Activated naive CD8-positive, alpha-beta T cell treated with anti-CD3 and anti-CD28 coated beads for 36 hours (primary cell): ENCODE measurements at regions not wholly inside any gene's neighbourhood (a gene's known extent, or its start where the extent isn't known, plus 50 kb on each side); places are given as distances from the start of the nearest gene placed in this dataset.

Source experiments
- DNase-seq: peaks from one replicate; pipeline ENCODE4 v3.0.0; 2021
- H3K27ac Mint-ChIP-seq: one replicate; pipeline ENCODE4 v1.8.0; 2022; ENCODE audit warnings: mild to moderate bottlenecking, moderate library complexity, mixed read lengths
- H3K27me3 Mint-ChIP-seq: one replicate; pipeline ENCODE4 v1.8.0; 2022; ENCODE audit warnings: mild to moderate bottlenecking, mixed read lengths
- H3K36me3 Mint-ChIP-seq: one replicate; pipeline ENCODE4 v1.8.0; 2021; ENCODE audit warnings: mild to moderate bottlenecking, mixed read lengths
- H3K4me1 Mint-ChIP-seq: one replicate; pipeline ENCODE4 v1.8.0; 2021; ENCODE audit warnings: mixed read lengths
- H3K4me3 Mint-ChIP-seq: one replicate; pipeline ENCODE4 v1.8.0; 2022; ENCODE audit warnings: mild to moderate bottlenecking, moderate library complexity, mixed read lengths
- H3K9me3 Mint-ChIP-seq: one replicate; pipeline ENCODE4 v1.8.0; 2022; ENCODE audit warnings: mixed read lengths

GRCh38 chr2:217011576-217011975, 151.7 kb upstream of the TNP1 start:
- no peak for DNase-seq
- H3K27ac Mint-ChIP-seq = no peak overlapping the region
- H3K4me3 Mint-ChIP-seq = no peak overlapping the region

GRCh38 chr2:217010173-217010572, 150.3 kb upstream of the TNP1 start:
- H3K9me3 Mint-ChIP-seq = no peaks in the 10 kb centered on the region
- H3K4me1 Mint-ChIP-seq = peaks cover 2% of the 10 kb centered on the region
- no peaks in the 10 kb centered on the region for H3K36me3 Mint-ChIP-seq
- H3K27ac Mint-ChIP-seq = no peak overlapping the region
- H3K27me3 Mint-ChIP-seq = peaks cover 28% of the 10 kb centered on the region
- no peak overlapping the region for H3K4me3 Mint-ChIP-seq
- DNase-seq = no peak

More at GRCh38 chr2:217011576-217011975, 151.7 kb upstream of the TNP1 start:
- Mint-ChIP-seq H3K9me3 (no peaks in the 10 kb centered on the region), H3K4me1 (peaks cover 2% of the 10 kb centered on the region), H3K36me3 (no peaks in the 10 kb centered on the region), H3K27me3 (peaks cover 27% of the 10 kb centered on the region)

DNA sequence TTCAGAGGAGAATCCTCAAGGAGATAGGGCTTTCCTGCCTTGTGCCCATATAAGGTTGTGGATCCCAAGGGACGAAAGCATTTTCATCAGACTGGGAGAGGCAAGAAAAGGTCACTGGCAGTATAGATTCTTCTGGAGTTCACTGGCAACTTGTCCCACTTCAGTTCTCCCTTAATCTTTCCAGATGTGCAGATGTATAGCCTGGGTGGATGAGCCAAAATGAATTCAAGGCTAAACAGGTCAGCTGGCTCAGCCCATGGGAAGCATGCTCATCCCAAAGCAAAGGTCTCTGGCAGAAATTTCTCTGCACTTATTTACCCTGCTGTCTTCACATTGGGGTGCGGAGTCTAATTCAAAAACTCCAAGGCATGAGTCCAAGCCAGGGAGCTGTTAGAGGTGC, 148.9 kb upstream of the TNP1 start:
- Mint-ChIP-seq H3K4me3 (no peak overlapping the region), H3K4me1 (no peaks in the 10 kb centered on the region)

GRCh38 chr2:217006217-217006616, 146.4 kb upstream of the TNP1 start:
- H3K27me3 Mint-ChIP-seq = peaks cover 10% of the 10 kb centered on the region
- H3K36me3 Mint-ChIP-seq = no peaks in the 10 kb centered on the region
- H3K9me3 Mint-ChIP-seq = peaks cover 2% of the 10 kb centered on the region
- no peaks in the 10 kb centered on the region for H3K4me1 Mint-ChIP-seq
- H3K4me3 Mint-ChIP-seq = no peak overlapping the region
- H3K27ac Mint-ChIP-seq = no peak overlapping the region
- DNase-seq = no peak

More for the DNA sequence above, 148.9 kb upstream of the TNP1 start:
- no peak for DNase-seq
- no peak overlapping the region for H3K27ac Mint-ChIP-seq
- H3K36me3 Mint-ChIP-seq = no peaks in the 10 kb centered on the region
- H3K9me3 Mint-ChIP-seq = peaks cover 2% of the 10 kb centered on the region
- peaks cover 18% of the 10 kb centered on the region for H3K27me3 Mint-ChIP-seq

DNA sequence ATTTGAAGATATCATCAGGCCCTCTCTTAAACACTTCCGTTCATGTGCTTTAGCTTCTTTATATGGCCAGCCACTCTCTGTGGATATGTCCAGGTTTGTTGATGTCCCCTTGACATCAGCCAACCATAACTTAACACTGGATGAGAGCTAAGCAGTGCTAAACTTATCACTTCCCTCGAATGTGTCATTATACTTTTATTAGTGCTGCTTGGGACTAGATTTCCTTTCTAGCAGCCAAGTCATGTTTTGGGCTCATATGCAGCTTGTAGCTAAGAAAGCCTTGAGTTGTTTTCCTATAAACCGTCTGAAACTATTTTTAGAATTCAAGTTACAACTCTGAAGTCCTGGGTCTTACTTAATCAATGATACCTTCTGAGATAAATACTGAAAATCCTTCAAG, 144.8 kb upstream of the TNP1 start:
- no peaks in the 10 kb centered on the region for H3K4me1 Mint-ChIP-seq
- DNase-seq = no peak
- H3K4me3 Mint-ChIP-seq = no peak overlapping the region
- H3K27me3 Mint-ChIP-seq = peaks cover 10% of the 10 kb centered on the region
- no peaks in the 10 kb centered on the region for H3K36me3 Mint-ChIP-seq
- H3K9me3 Mint-ChIP-seq = peaks cover 2% of the 10 kb centered on the region
- no peak overlapping the region for H3K27ac Mint-ChIP-seq

- no peak for DNase-seq
- Mint-ChIP-seq H3K4me1 (no peaks in the 10 kb centered on the region), H3K36me3 (no peaks in the 10 kb centered on the region), H3K27ac (no peak overlapping the region), H3K9me3 (peaks cover 2% of the 10 kb centered on the region), H3K27me3 (peaks cover 10% of the 10 kb centered on the region), H3K4me3 (no peak overlapping the region)
These were observed 141.9 kb upstream of the TNP1 start for GRCh38 chr2:217001740-217002139.

DNA sequence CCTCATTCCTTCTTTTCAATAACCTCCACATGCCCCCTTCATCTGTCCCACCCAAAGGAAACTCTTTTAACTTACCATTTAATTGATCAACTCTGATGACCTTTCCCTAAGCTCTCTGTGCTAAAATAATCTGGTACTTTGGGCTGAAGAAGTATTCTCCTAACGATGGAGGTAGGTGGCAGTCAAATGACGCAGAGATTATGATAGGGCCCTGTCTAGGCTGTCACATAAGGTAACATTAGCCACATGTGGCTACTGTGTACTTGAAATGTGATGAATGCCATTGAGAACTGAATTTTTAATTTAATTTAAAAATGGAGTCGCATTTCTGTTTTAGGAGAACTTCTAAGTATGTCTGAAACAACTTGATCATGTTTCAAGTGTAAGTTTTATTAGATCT, 140.5 kb upstream of the TNP1 start:
- Mint-ChIP-seq H3K27ac (no peak overlapping the region), H3K27me3 (peaks cover 8% of the 10 kb centered on the region), H3K9me3 (peaks cover 2% of the 10 kb centered on the region), H3K4me3 (no peak overlapping the region), H3K4me1 (no peaks in the 10 kb centered on the region), H3K36me3 (no peaks in the 10 kb centered on the region)
- no peak for DNase-seq

GRCh38 chr2:216996279-216996845, 136.5 kb upstream of the TNP1 start:
- Mint-ChIP-seq H3K27me3 (peaks cover 11% of the 10 kb centered on the region), H3K4me3 (no peak overlapping the region), H3K36me3 (no peaks in the 10 kb centered on the region), H3K4me1 (no peaks in the 10 kb centered on the region), H3K27ac (no peak overlapping the region), H3K9me3 (no peaks in the 10 kb centered on the region)
- DNase-seq = no peak

GRCh38 chr2:216994353-216994854, 134.5 kb upstream of the TNP1 start:
- no peaks in the 10 kb centered on the region for H3K9me3 Mint-ChIP-seq
- DNase-seq = no peak
- H3K4me3 Mint-ChIP-seq = no peak overlapping the region
- H3K27me3 Mint-ChIP-seq = peaks cover 17% of the 10 kb centered on the region
- H3K27ac Mint-ChIP-seq = no peak overlapping the region
- H3K36me3 Mint-ChIP-seq = no peaks in the 10 kb centered on the region
- no peaks in the 10 kb centered on the region for H3K4me1 Mint-ChIP-seq

- no peak overlapping the region for H3K27ac Mint-ChIP-seq
- no peak overlapping the region for H3K4me3 Mint-ChIP-seq
- no peaks in the 10 kb centered on the region for H3K36me3 Mint-ChIP-seq
- H3K4me1 Mint-ChIP-seq = no peaks in the 10 kb centered on the region
- no peaks in the 10 kb centered on the region for H3K9me3 Mint-ChIP-seq
- no peak for DNase-seq
- peaks cover 14% of the 10 kb centered on the region for H3K27me3 Mint-ChIP-seq
These were observed 132.3 kb upstream of the TNP1 start for GRCh38 chr2:216992056-216992675.

- no peak overlapping the region for H3K4me3 Mint-ChIP-seq
- H3K27me3 Mint-ChIP-seq = peaks cover 14% of the 10 kb centered on the region
- H3K9me3 Mint-ChIP-seq = no peaks in the 10 kb centered on the region
- no peak overlapping the region for H3K27ac Mint-ChIP-seq
- no peak for DNase-seq
- H3K4me1 Mint-ChIP-seq = no peaks in the 10 kb centered on the region
- H3K36me3 Mint-ChIP-seq = no peaks in the 10 kb centered on the region
These were observed 131.7 kb upstream of the TNP1 start for GRCh38 chr2:216991563-216991962.

DNA sequence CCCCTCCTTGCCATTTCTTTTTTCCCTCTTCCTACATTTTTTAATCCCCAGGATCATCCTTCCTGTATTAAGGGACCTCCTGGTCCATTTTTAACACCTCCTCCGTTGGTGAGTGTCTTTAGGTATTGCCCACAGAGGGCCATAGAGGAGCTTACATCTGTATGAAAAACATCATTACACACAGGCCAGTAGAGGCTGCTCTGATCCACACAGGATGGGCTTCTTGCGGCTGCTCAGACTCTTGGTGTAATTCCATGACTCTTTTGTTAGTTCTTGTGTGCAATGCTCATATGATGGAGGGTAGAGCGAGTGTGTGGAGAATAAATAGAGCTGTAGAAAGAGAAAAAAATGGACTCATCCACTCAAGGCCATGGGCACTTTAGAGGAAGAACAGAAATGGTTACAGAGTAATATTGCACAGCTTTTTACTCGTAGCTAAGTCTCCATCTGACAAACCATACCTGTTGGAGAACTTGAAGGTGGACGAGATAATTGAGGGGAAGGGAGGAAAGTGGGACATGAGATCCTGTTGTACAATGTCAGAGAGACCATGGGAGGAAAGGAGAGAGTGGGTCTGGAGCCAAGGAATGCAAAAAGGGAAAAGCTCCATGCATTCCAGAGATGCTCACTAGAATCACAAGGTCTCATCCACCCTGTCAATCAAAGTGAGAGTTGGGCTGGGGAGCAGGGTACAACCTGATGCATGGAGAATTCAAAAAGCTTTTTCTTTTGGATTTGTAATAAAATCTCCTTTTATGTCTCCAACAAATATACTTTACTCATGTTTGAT, 129.7 kb upstream of the TNP1 start:
- H3K36me3 Mint-ChIP-seq = no peaks in the 10 kb centered on the region
- H3K27ac Mint-ChIP-seq = no peak overlapping the region
- no peak for DNase-seq
- peaks cover 10% of the 10 kb centered on the region for H3K27me3 Mint-ChIP-seq
- H3K4me1 Mint-ChIP-seq = no peaks in the 10 kb centered on the region
- no peaks in the 10 kb centered on the region for H3K9me3 Mint-ChIP-seq
- no peak overlapping the region for H3K4me3 Mint-ChIP-seq

DNA sequence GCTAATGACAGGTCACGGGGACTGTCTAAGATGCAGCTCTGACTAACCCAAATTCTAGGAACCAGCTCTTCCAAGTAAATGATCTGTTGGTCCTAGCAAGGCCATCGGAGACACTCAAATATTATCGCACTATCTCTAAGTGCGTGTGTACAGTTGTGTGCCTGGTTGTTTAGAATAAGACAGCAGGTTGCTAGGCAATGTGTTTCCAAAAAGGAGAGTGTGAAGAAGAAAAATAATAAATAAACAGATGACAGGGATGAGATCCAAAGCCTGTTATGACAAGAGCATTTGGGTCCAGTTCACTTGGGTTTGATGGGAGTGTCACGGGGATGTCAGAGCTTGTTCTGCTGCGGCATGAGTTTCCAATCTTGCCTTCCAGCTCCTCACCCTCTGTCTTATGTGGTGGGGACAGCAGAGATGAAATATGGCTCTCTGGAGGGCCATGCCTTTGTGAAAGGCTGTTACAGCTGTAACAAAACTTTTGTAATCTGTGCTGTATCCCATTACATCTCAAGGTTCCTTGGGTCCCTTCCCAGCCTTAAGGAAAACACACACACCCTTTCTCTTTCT, 127.5 kb upstream of the TNP1 start:
- H3K4me3 Mint-ChIP-seq = no peak overlapping the region
- no peaks in the 10 kb centered on the region for H3K36me3 Mint-ChIP-seq
- no peaks in the 10 kb centered on the region for H3K4me1 Mint-ChIP-seq
- no peak overlapping the region for H3K27ac Mint-ChIP-seq
- DNase-seq = no peak
- peaks cover 10% of the 10 kb centered on the region for H3K27me3 Mint-ChIP-seq
- no peaks in the 10 kb centered on the region for H3K9me3 Mint-ChIP-seq

- no peak overlapping the region for H3K27ac Mint-ChIP-seq
- no peak for DNase-seq
- no peaks in the 10 kb centered on the region for H3K9me3 Mint-ChIP-seq
- no peaks in the 10 kb centered on the region for H3K4me1 Mint-ChIP-seq
- H3K27me3 Mint-ChIP-seq = no peaks in the 10 kb centered on the region
- no peaks in the 10 kb centered on the region for H3K36me3 Mint-ChIP-seq
- H3K4me3 Mint-ChIP-seq = no peak overlapping the region
These were observed 125.8 kb upstream of the TNP1 start for GRCh38 chr2:216985658-216986141.

- Mint-ChIP-seq H3K27me3 (peaks cover 1% of the 10 kb centered on the region), H3K4me3 (no peak overlapping the region), H3K27ac (no peak overlapping the region), H3K36me3 (no peaks in the 10 kb centered on the region), H3K4me1 (no peaks in the 10 kb centered on the region), H3K9me3 (no peaks in the 10 kb centered on the region)
- no peak for DNase-seq
These were observed 125.1 kb upstream of the TNP1 start for GRCh38 chr2:216984937-216985336.
